Tibial artery (tissue), 4 donors: ENCODE measurements at regions not wholly inside any gene's neighbourhood (a gene's known extent, or its start where the extent isn't known, plus 50 kb on each side); places are given as distances from the start of the nearest gene placed in this dataset.

ENCODE experiments used
- DNase-seq, 2 donors: peaks; one replicate each; pipeline ENCODE4 v3.0.0-alpha.2; 2019
- H3K27ac ChIP-seq, 2 donors: fragments of 200-600 bp; sonication (generic) in 1 of 2; 1 replicate in 1 of 2; 2 replicates in 1 of 2; pipeline ENCODE4 v1.5.1; 2018 to 2019; ENCODE audit warnings: mild to moderate bottlenecking in 1 of 2
- H3K27me3 ChIP-seq, 2 donors: fragments of 200-600 bp; sonication (generic) in 1 of 2; one replicate each; pipeline versions ENCODE4 v1.5.1 to v1.6.0; 2016 to 2019
- H3K36me3 ChIP-seq, 3 donors: fragments of 200-600 bp; sonication (generic) in 2 of 3; one replicate each; pipeline ENCODE4 v1.5.1; 2016 to 2019; ENCODE audit warnings: mild to moderate bottlenecking in 2 of 3
- H3K4me1 ChIP-seq, 4 donors: fragments of 200-600 bp; sonication (generic) in 2 of 4; 1 replicate in 3 of 4; 2 replicates in 1 of 4; pipeline ENCODE4 v1.5.1; 2016 to 2019
- H3K4me3 ChIP-seq, 2 donors: fragments of 200-600 bp; sonication (generic) in 1 of 2; 1 replicate in 1 of 2; 2 replicates in 1 of 2; pipeline ENCODE4 v1.5.1; 2018 to 2019; ENCODE audit warnings: mild to moderate bottlenecking in 2 of 2
- H3K9me3 ChIP-seq, 3 donors: fragments of 200-600 bp; sonication (generic) in 1 of 3; one replicate each; pipeline ENCODE4 v1.5.1; 2016 to 2019
- intact Hi-C: fragments of 100-400 bp; cut with DNase I; formaldehyde crosslinking; loops from one replicate; pipeline ENCODE4 v1.15.0; 2023; ENCODE audit warnings: low total_unique reads
- TF ChIP-seq, protein P1 (sequence below), 2 experiments: fragments of 200-600 bp in 1 of 2; fragments of 450-650 bp in 1 of 2; IDR thresholded peaks; one replicate each; pipeline ENCODE4 v1.5.1; 2017 to 2019; ENCODE audit warnings: antibody characterized with exemption in 2 of 2, mild to moderate bottlenecking in 1 of 2, moderate library complexity in 1 of 2

DNA sequence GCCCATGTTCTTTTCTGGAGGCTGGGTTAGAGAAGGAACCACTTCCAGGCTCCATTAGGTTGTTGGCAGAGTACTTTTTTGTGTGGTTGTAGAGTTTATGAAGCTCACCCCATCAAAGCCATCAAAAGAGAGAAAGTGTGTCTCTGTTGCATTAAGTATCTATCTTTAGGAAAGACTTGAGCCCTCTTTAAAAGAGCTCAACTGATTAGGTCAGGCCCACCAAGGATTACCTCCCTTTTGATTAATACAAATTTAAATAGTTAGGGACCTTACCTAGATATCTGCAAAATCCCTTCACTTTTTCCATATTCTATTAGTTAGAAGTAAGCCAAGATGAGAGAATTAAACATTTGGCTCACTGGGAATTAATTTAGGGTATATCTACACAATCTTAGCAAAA, 460.4 kb downstream of the PPARGC1A start:
- no peaks in the 10 kb centered on the region for H3K27me3 ChIP-seq
- H3K36me3 ChIP-seq = no peaks in the 10 kb centered on the region
- no peak overlapping the region for H3K27ac ChIP-seq
- TF ChIP-seq, protein P1, sequence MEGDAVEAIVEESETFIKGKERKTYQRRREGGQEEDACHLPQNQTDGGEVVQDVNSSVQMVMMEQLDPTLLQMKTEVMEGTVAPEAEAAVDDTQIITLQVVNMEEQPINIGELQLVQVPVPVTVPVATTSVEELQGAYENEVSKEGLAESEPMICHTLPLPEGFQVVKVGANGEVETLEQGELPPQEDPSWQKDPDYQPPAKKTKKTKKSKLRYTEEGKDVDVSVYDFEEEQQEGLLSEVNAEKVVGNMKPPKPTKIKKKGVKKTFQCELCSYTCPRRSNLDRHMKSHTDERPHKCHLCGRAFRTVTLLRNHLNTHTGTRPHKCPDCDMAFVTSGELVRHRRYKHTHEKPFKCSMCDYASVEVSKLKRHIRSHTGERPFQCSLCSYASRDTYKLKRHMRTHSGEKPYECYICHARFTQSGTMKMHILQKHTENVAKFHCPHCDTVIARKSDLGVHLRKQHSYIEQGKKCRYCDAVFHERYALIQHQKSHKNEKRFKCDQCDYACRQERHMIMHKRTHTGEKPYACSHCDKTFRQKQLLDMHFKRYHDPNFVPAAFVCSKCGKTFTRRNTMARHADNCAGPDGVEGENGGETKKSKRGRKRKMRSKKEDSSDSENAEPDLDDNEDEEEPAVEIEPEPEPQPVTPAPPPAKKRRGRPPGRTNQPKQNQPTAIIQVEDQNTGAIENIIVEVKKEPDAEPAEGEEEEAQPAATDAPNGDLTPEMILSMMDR (IDR thresholded peaks at IDR 0.05) = no peak
- DNase-seq = no peak
- intact Hi-C loops = no loop called here
- no peaks in the 10 kb centered on the region for H3K9me3 ChIP-seq
- no peaks in the 10 kb centered on the region for H3K4me1 ChIP-seq
- H3K4me3 ChIP-seq = no peak overlapping the region

DNA sequence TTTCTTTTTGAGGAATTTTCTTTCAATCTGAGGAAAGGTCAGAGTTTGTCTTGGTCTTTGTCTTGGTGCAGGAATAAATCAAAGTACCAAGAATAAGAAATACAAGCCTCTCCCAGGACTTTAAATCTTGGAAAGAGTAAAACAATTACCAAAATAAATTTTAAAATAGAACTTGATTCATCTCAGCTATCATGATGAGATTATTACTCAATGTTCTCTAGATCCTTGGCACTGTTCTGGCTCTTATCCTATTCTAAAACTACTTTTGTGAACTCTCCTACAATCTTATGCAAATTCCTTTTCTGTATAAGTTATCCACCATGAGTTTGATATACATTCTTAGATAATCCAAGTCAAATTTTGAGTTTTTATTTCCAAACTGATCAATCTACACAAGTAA, 464.3 kb downstream of the PPARGC1A start:
- no peak for DNase-seq
- no peaks in the 10 kb centered on the region for H3K9me3 ChIP-seq
- no peak overlapping the region for H3K4me3 ChIP-seq
- no peaks in the 10 kb centered on the region for H3K4me1 ChIP-seq
- H3K27ac ChIP-seq = no peak overlapping the region
- H3K27me3 ChIP-seq = no peaks in the 10 kb centered on the region
- no peaks in the 10 kb centered on the region for H3K36me3 ChIP-seq
- intact Hi-C loops = no loop called here
- TF ChIP-seq, protein P1 (IDR thresholded peaks at IDR 0.05) = no peak

DNA sequence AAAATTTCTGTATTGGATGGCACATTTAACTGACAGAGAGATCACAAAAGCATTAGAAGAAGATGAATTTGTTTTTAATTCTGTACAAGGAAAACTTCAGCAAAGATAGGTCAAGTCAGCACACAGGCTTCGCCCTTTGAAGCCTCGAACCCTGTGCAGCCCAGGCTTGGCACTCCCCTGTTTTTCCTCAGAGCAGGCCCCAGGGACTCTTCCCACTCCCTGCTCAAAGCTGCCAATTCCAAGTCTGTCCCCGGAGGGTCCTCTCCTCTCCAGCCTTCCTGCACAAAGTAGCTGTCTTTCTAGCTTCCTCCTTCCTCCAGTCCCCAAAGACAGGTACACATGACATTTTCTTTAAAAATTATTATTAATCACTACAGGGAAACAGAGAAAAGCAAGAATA, 466.3 kb downstream of the PPARGC1A start:
- intact Hi-C loops = no loop called here
- no peak for DNase-seq
- no peaks in the 10 kb centered on the region for H3K4me1 ChIP-seq
- no peak overlapping the region for H3K4me3 ChIP-seq
- H3K36me3 ChIP-seq = no peaks in the 10 kb centered on the region
- no peaks in the 10 kb centered on the region for H3K9me3 ChIP-seq
- TF ChIP-seq, protein P1 (IDR thresholded peaks at IDR 0.05) = no peak
- H3K27ac ChIP-seq = no peak overlapping the region
- no peaks in the 10 kb centered on the region for H3K27me3 ChIP-seq

DNA sequence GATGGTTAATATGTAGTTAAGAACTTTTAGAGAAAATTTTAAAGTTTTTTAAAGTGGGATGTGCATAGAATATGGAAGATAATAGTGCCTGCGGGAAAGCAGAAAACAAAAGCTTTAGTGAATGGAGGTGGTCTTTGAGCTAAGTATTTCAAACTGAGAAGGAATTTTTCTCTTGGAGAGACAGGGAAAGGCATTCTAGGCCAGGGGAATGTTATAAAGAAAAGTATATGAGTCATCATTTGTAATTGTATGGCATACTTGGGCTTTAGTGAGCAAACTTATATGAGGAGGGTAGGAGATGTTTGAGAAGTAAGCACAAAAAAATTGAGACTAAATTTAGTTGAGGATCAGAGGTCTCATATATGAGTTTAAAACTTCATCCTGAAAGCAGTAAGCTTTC, 467.0 kb downstream of the PPARGC1A start:
- intact Hi-C loops = no loop called here
- no peaks in the 10 kb centered on the region for H3K36me3 ChIP-seq
- H3K27me3 ChIP-seq = no peaks in the 10 kb centered on the region
- TF ChIP-seq, protein P1 (IDR thresholded peaks at IDR 0.05) = no peak
- no peak overlapping the region for H3K27ac ChIP-seq
- DNase-seq = no peak
- H3K4me1 ChIP-seq = no peaks in the 10 kb centered on the region
- no peaks in the 10 kb centered on the region for H3K9me3 ChIP-seq
- H3K4me3 ChIP-seq = no peak overlapping the region

DNA sequence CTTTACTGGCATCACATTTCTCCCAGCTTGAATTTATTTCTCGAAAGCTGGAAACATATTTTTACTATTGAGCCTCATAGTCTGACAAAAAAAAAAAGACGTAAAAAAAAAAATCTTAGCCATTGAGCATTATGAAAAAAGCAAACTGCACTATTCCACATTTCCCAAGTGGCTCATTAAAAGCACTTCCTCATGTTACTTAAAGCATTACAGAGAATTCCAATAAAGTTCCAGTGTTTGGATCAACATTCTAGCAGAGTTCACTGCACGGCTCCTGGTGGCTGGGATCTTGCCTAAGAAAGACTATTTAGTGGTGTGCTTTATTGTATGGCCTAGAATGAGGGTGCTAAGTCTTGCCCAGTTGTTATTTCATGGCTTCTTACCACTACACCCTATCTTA, 476.2 kb downstream of the PPARGC1A start:
- intact Hi-C loops = no loop called here
- no peaks in the 10 kb centered on the region for H3K27me3 ChIP-seq

More for the DNA sequence above, 476.2 kb downstream of the PPARGC1A start:
- TF ChIP-seq, protein P1 (IDR thresholded peaks at IDR 0.05) = no peak
- Histone ChIP-seq H3K4me3 (no peak overlapping the region), H3K27ac (no peak overlapping the region), H3K9me3 (no peaks in the 10 kb centered on the region), H3K4me1 (no peaks in the 10 kb centered on the region), H3K36me3 (no peaks in the 10 kb centered on the region)
- DNase-seq = no peak
